ENCODE measurements at regions not wholly inside any gene's neighbourhood (a gene's known extent, or its start where the extent isn't known, plus 50 kb on each side); places are given as distances from the start of the nearest gene placed in this dataset.
"Not testable (repeated sequence)": the region's sequence is repeated elsewhere in the genome, so short reads cannot be mapped to it uniquely, and the experiment has no call there.

GRCh38 chr2:13260402-13260801 is 543.7 kb downstream of the TRIB2 start:
- ATAC-seq: no peak
- intact Hi-C loops (cut with DNase I): no loop called here
- Histone ChIP-seq H3K4me1 (no peaks in the 10 kb centered on the region), H3K4me3 (no peak overlapping the region), H3K27me3 (no peaks in the 10 kb centered on the region), H3K27ac (no peak overlapping the region), H3K9me3 (no peaks in the 10 kb centered on the region), H3K36me3 (replicated peaks in 1 of 2; ENCODE audit: insufficient read depth in 1 of 2, low read depth in 2 of 2) (no peaks in the 10 kb centered on the region)
- DNase-seq: no peak
- no peak for TF ChIP-seq CTCF (IDR thresholded peaks at IDR 0.05)
- no peak for TF ChIP-seq POLR2A (IDR thresholded peaks at IDR 0.05)
- 21 to 32% methylated on average over 2 of the region's 2 CpGs for WGBS, 2 donors

DNA sequence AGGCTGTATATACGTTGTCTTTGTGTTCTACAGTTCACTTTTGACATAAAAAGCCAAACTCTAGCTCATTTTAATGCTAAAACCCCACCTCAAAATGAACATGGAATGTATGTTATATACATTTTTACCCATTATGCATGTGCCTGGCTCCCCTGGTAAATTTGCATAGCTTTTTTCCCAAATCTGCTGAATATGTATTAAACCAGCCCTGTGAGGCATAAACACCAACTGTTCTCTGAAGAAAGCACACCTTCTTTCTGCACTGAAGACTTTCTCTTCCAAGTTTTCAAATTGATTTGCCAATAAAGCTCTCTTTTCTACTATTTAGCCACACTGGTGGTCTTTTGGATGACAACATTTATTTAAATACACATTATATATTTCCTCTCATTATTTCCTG is 549.4 kb downstream of the TRIB2 start:
- H3K9me3 ChIP-seq: no peaks in the 10 kb centered on the region
- H3K27ac ChIP-seq: no peak overlapping the region
- H3K4me1 ChIP-seq: no peaks in the 10 kb centered on the region
- no peak overlapping the region for H3K4me3 ChIP-seq
- H3K27me3 ChIP-seq: no peaks in the 10 kb centered on the region
- DNase-seq (no peak), ATAC-seq (no peak)
- 68 to 83% methylated on average over 1 of the region's 1 CpG for WGBS, 2 donors
- TF ChIP-seq CTCF (IDR thresholded peaks at IDR 0.05) (no peak), POLR2A (IDR thresholded peaks at IDR 0.05) (no peak)
- intact Hi-C loops (cut with DNase I): no loop called here
- H3K36me3 ChIP-seq (replicated peaks in 1 of 2; ENCODE audit: insufficient read depth in 1 of 2, low read depth in 2 of 2): no peaks in the 10 kb centered on the region

DNA sequence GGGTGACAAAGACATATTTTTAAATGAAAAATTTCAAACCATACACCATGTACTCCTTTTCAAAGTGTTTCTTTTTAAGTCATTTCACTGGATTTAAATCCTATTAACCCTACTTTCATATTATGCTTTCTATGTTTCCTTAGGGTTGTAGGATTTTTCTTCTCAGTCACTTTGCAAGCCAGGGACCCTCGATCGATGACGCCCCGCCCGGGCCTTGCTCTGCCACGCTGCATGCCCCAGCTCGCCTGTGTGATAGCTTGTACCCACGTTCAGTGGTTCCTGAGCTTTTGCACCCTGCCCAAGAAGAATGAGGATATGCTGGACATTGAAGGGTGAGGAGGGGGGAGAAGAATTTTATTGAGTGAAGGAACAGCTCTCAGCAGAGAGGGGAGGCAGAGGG is 568.0 kb downstream of the TRIB2 start:
- ATAC-seq (no peak), DNase-seq (no peak)

DNA sequence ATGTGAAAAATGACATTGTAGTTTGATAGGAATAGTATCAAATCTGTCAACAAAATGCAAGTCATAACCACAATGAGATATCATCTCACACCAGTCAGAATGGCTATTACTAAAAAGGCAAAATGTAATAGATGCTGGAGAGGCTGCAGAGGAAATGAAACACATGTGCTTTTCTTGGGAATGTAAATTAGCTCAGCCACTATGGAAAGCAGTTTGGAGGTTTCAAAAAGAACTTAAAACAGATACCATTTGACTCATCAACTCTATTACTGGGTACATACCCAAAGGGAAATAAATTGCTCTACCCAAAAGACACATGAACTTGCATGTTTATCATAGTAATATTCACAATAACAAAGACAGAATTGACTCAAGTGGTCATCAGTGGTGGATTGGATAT is 572.6 kb downstream of the TRIB2 start:
- Histone ChIP-seq H3K4me3 (no peak overlapping the region), H3K27me3 (no peaks in the 10 kb centered on the region), H3K4me1 (no peaks in the 10 kb centered on the region), H3K9me3 (no peaks in the 10 kb centered on the region), H3K36me3 (replicated peaks in 1 of 2; ENCODE audit: insufficient read depth in 1 of 2, low read depth in 2 of 2) (no peaks in the 10 kb centered on the region), H3K27ac (no peak overlapping the region)
- TF ChIP-seq CTCF (IDR thresholded peaks at IDR 0.05) (no peak), POLR2A (IDR thresholded peaks at IDR 0.05) (no peak)
- intact Hi-C loops (cut with DNase I): no loop called here
- no peak for ATAC-seq
- no peak for DNase-seq

More for the DNA sequence above, 568.0 kb downstream of the TRIB2 start:
- WGBS, 2 donors: 81 to 88% methylated on average over 8 of the region's 8 CpGs
- Histone ChIP-seq H3K9me3 (no peaks in the 10 kb centered on the region), H3K36me3 (replicated peaks in 1 of 2; ENCODE audit: insufficient read depth in 1 of 2, low read depth in 2 of 2) (no peaks in the 10 kb centered on the region), H3K27ac (no peak overlapping the region), H3K4me3 (no peak overlapping the region), H3K4me1 (no peaks in the 10 kb centered on the region), H3K27me3 (no peaks in the 10 kb centered on the region)
- TF ChIP-seq POLR2A (IDR thresholded peaks at IDR 0.05) (no peak), CTCF (IDR thresholded peaks at IDR 0.05) (no peak)
- intact Hi-C loops (cut with DNase I): no loop called here

DNA sequence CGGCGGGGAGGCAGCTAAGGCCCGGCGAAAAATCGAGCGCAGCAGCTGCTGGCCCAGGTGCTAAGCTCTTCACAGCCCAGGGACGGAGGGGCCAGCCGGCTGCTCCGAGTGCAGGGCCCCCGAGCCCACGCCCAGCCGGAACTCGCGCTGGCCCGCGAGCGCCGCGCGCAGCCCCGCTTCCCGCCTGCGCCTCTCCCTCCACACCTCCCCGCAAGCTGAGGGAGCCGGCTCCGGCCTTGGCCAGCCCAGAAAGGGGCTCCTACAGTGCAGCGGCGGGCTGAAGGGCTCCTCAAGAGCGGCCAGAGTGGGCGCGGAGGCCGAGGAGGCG is 591.7 kb downstream of the TRIB2 start:
- H3K4me1 ChIP-seq; intact Hi-C loops (cut with DNase I); H3K27me3 ChIP-seq; H3K36me3 ChIP-seq (replicated peaks in 1 of 2; ENCODE audit: insufficient read depth in 1 of 2, low read depth in 2 of 2); DNase-seq; H3K9me3 ChIP-seq; H3K27ac ChIP-seq; H3K4me3 ChIP-seq; ATAC-seq: not testable (repeated sequence)
- 87 to 98% methylated on average over 10 to 23 of the region's 33 CpGs for WGBS, 2 donors

Data from body of pancreas (tissue), 4 donors.